Peyer's patch (tissue), 4 donors: ENCODE measurements at regions not wholly inside any gene's neighbourhood (a gene's known extent, or its start where the extent isn't known, plus 50 kb on each side); places are given as distances from the start of the nearest gene placed in this dataset.

ENCODE experiments used
- DNase-seq, 3 donors: peaks; one replicate each; pipeline ENCODE4 v3.0.0-alpha.2; 2017 to 2019
- H3K27ac ChIP-seq, 4 donors: fragments of 200-600 bp; sonication (generic); one replicate each; pipeline ENCODE4 v1.5.1; 2016 to 2019
- H3K27me3 ChIP-seq, 2 donors: fragments of 200-600 bp; sonication (generic); one replicate each; pipeline ENCODE4 v1.5.1; 2019
- H3K36me3 ChIP-seq, 3 donors: fragments of 200-600 bp; sonication (generic); one replicate each; pipeline ENCODE4 v1.5.1; 2016 to 2019
- H3K4me1 ChIP-seq, 4 donors: fragments of 200-600 bp; sonication (generic); one replicate each; pipeline ENCODE4 v1.5.1; 2016 to 2019
- H3K4me3 ChIP-seq, 4 donors: fragments of 200-600 bp; sonication (generic); 1 replicate in 3 of 4; 2 replicates in 1 of 4; pipeline ENCODE4 v1.5.1; 2016 to 2019; ENCODE audit warnings: mild to moderate bottlenecking in 1 of 4
- H3K9me3 ChIP-seq, 4 donors: fragments of 200-600 bp; sonication (generic); one replicate each; pipeline ENCODE4 v1.5.1; 2016 to 2019; ENCODE audit warnings: mild to moderate bottlenecking in 1 of 4
- CTCF ChIP-seq, 6 experiments: fragments of 450-650 bp in 4 of 6; fragments of 200-600 bp in 2 of 6; sonication (generic) in 1 of 6; IDR thresholded peaks; one replicate each; pipeline ENCODE4 v1.5.1; 2017 to 2019; ENCODE audit warnings: antibody characterized with exemption in 6 of 6, mild to moderate bottlenecking in 3 of 6, moderate library complexity in 1 of 6
- POLR2A ChIP-seq, 2 donors: fragments of 450-650 bp; IDR thresholded peaks; one replicate each; pipeline ENCODE4 v1.5.1; 2017; ENCODE audit warnings: antibody characterized with exemption in 2 of 2, mild to moderate bottlenecking in 2 of 2, moderate library complexity in 2 of 2

- TF ChIP-seq CTCF (IDR thresholded peaks at IDR 0.05) (no peak), POLR2A (IDR thresholded peaks at IDR 0.05) (no peak)
- Histone ChIP-seq H3K4me1 (no peaks in the 10 kb centered on the region), H3K27ac (no peak overlapping the region)
Measured at GRCh38 chr12:76260390-76260748, 87.8 kb downstream of the BBS10 start.

GRCh38 chr12:76259660-76260389, 88.4 kb downstream of the BBS10 start:
- DNase-seq = no peak
- H3K27ac ChIP-seq = no peak overlapping the region
- H3K4me1 ChIP-seq = no peaks in the 10 kb centered on the region
- H3K36me3 ChIP-seq = no peaks in the 10 kb centered on the region
- H3K27me3 ChIP-seq = no peaks in the 10 kb centered on the region
- no peak overlapping the region for H3K4me3 ChIP-seq
- TF ChIP-seq POLR2A (IDR thresholded peaks at IDR 0.05) (no peak), CTCF (IDR thresholded peaks at IDR 0.05) (no peak)
- H3K9me3 ChIP-seq = no peaks in the 10 kb centered on the region

More at GRCh38 chr12:76260390-76260748, 87.8 kb downstream of the BBS10 start:
- no peaks in the 10 kb centered on the region for H3K36me3 ChIP-seq
- DNase-seq = no peak
- no peak overlapping the region for H3K4me3 ChIP-seq
- H3K27me3 ChIP-seq = no peaks in the 10 kb centered on the region
- no peaks in the 10 kb centered on the region for H3K9me3 ChIP-seq

GRCh38 chr12:76259106-76259505, 89.1 kb downstream of the BBS10 start:
- Histone ChIP-seq H3K36me3 (no peaks in the 10 kb centered on the region), H3K27me3 (no peaks in the 10 kb centered on the region), H3K4me1 (no peaks in the 10 kb centered on the region), H3K4me3 (no peak overlapping the region), H3K9me3 (no peaks in the 10 kb centered on the region), H3K27ac (no peak overlapping the region)
- TF ChIP-seq POLR2A (IDR thresholded peaks at IDR 0.05) (no peak), CTCF (IDR thresholded peaks at IDR 0.05) (no peak)
- DNase-seq = no peak

GRCh38 chr12:76256904-76257303, 91.3 kb downstream of the BBS10 start:
- no peak overlapping the region for H3K4me3 ChIP-seq
- no peaks in the 10 kb centered on the region for H3K9me3 ChIP-seq
- no peak for TF ChIP-seq POLR2A (IDR thresholded peaks at IDR 0.05)
- TF ChIP-seq CTCF (IDR thresholded peaks at IDR 0.05) = no peak
- H3K27me3 ChIP-seq = no peaks in the 10 kb centered on the region
- no peak overlapping the region for H3K27ac ChIP-seq
- DNase-seq = no peak
- no peaks in the 10 kb centered on the region for H3K36me3 ChIP-seq
- H3K4me1 ChIP-seq = no peaks in the 10 kb centered on the region

GRCh38 chr12:76256321-76256720, 91.9 kb downstream of the BBS10 start:
- H3K4me3 ChIP-seq = no peak overlapping the region
- no peaks in the 10 kb centered on the region for H3K27me3 ChIP-seq
- TF ChIP-seq POLR2A (IDR thresholded peaks at IDR 0.05) (no peak), CTCF (IDR thresholded peaks at IDR 0.05) (no peak)
- no peaks in the 10 kb centered on the region for H3K9me3 ChIP-seq
- H3K27ac ChIP-seq = no peak overlapping the region
- no peaks in the 10 kb centered on the region for H3K4me1 ChIP-seq
- no peak for DNase-seq
- no peaks in the 10 kb centered on the region for H3K36me3 ChIP-seq

GRCh38 chr12:76255692-76256091, 92.5 kb downstream of the BBS10 start:
- Histone ChIP-seq H3K4me3 (no peak overlapping the region), H3K4me1 (no peaks in the 10 kb centered on the region), H3K27ac (no peak overlapping the region), H3K27me3 (no peaks in the 10 kb centered on the region), H3K36me3 (no peaks in the 10 kb centered on the region), H3K9me3 (no peaks in the 10 kb centered on the region)
- DNase-seq = no peak
- TF ChIP-seq POLR2A (IDR thresholded peaks at IDR 0.05) = no peak
- TF ChIP-seq CTCF (IDR thresholded peaks at IDR 0.05) = no peak
